ENCODE measurements at regions not wholly inside any gene's neighbourhood (a gene's known extent, or its start where the extent isn't known, plus 50 kb on each side); places are given as distances from the start of the nearest gene placed in this dataset.

- TF ChIP-seq CTCF (IDR thresholded peaks at IDR 0.05; ENCODE audit: insufficient read depth, low read length, poor library complexity, severe bottlenecking) (no peak), EZH2phosphoT487 (conservative IDR thresholded peaks at IDR 0.05; ENCODE audit: low read length) (no peak)
These were observed 99.6 kb downstream of the FAM53A start for GRCh38 chr4:1584498-1584897.
